AG09309 (cell line): ENCODE measurements at regions not wholly inside any gene's neighbourhood (a gene's known extent, or its start where the extent isn't known, plus 50 kb on each side); places are given as distances from the start of the nearest gene placed in this dataset.

Source experiments
- DNase-seq: peaks from one replicate; pipeline ENCODE4 v3.0.0-alpha.2; 2010; ENCODE audit warnings: low read depth
- H3K4me3 ChIP-seq: 2 replicates; pipeline ENCODE4 v1.5.1; 2011; ENCODE audit warnings: mild to moderate bottlenecking, low read depth, low read length, moderate library complexity; ENCODE audit not compliant: control insufficient read depth
- CTCF ChIP-seq: IDR thresholded peaks from 2 replicates; pipeline ENCODE4 v1.5.1; 2011; ENCODE audit warnings: mild to moderate bottlenecking, low read depth, low read length, inconsistent platforms; ENCODE audit not compliant: insufficient read depth, control insufficient read depth; ENCODE audit errors: missing control alignments

DNA sequence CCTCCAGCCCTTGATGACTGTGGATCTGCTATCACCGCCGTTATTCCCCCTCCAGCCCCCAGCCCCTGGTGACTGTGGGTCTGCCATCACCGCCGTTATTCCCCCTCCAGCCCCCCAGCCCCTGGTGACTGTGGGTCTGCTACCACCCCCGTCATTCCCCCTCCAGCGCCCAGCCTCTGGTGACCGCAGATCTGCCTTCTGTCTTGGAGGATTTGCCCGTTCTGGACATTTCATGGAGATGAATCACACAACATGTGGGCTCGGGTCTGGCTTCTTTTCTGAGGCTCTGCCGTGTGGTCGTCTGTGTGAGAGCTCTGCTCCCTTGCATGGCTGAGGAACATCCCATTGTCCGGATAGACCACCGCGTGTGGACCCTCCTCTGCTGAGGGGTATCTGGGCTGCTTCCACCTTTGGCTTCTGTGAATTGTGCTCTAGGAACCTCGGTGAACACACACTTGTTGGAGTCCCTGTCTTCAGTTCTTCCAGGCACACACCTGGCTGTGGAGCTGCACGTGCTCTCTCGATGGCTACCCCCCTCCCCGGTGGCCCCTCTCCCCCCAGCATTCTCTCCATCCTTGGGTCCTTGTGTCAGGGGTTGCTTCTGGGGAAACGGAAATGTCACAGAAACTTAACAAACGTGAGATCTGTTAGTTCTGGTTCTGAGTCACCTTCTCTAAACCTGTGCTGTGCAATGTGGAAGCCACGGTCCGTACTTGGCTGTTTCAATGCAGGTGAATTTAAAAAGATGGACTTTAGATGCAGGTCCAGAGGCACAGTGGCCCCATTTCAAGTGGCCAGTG lies 105.3 kb upstream of the COL5A1 start:
- H3K4me3 ChIP-seq, result no peak overlapping the region; the same call in 1 of the 2 replicates
- no peak for DNase-seq
- no peak for TF ChIP-seq CTCF

DNA sequence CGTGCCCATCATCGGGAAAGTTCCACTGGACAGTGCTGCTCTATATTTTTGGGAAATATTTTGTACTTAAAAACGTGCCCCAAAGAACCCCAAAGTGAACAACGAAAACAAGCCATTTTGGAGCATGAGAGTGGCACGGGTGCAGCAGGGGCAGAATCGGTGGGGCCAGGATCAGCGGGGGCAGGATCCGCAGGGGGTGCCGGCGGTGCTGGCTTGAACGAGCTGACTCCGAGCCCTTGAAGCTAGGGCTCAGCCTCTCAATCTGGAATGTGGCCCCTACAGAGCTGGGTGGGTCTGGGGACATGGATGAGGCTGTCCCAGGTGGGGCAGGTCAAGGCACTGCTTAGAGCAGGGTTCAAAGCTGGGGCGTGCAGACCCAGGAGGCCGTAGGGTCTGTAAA lies 104.7 kb upstream of the COL5A1 start:
- TF ChIP-seq CTCF, result no peak
- H3K4me3 ChIP-seq, result no peak overlapping the region
- DNase-seq, result no peak

GRCh38 chr9:134537951-134538641 lies 103.5 kb upstream of the COL5A1 start:
- no peak overlapping the region for H3K4me3 ChIP-seq
- no peak for TF ChIP-seq CTCF
- no peak for DNase-seq

GRCh38 chr9:134538856-134539566 lies 102.6 kb upstream of the COL5A1 start:
- no peak for TF ChIP-seq CTCF
- H3K4me3 ChIP-seq, result no peak overlapping the region
- DNase-seq, result no peak

DNA sequence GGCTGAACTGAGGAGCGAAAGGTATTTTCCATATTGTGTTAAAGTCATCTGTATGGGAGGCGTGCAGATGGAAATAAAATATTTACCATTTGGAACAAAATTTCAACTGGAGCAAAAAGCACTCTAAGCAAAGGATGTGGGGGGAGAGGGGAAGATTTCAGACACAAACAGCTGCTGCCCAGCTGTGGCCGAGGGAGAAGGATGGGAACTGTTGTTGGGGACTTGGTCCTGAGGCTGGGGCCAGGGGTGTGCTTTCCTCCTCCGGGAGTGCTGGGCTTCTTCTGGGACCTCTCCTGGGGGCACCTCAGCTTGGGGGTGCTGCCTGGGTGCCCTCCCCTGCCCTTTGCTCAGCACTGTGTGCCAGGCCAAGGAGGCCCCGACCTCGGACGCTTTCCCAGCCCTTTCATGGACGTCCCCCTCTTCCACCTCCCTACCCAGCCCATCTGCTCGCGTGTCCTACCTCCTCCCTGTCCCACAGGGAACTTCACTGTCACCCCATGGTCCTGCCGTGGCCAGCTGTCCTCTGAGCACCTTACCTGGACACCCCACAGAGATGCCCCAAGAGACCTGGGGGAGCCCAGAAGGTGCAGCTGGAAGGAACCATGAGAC lies 101.9 kb upstream of the COL5A1 start:
- H3K4me3 ChIP-seq, result no peak overlapping the region
- TF ChIP-seq CTCF, result no peak
- DNase-seq, result no peak
